ENCODE measurements at regions not wholly inside any gene's neighbourhood (a gene's known extent, or its start where the extent isn't known, plus 50 kb on each side); places are given as distances from the start of the nearest gene placed in this dataset.

DNA sequence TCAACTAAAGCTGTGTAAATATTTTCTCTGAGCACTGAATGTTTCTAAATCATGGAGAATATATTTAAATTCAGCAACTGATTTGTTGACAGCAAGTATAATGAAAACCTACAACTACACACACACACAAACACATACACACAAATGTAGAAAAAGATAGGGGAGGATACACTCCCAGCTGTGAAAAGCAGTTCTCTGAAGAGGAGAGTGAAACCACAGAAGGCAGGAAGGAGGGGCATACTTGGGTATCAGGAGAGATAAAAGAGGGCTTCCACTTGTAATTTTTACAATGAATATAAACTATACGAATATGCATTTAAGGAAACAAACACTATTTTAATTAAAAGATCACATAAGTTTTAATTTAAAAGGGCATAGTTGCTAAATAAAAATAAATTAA, 227.8 kb upstream of the SLC24A2 start:
- Histone ChIP-seq H3K27ac (ENCODE audit: low read depth, low read length) (no peak overlapping the region), H3K9me3 (ENCODE audit: low read length) (peaks cover 4% of the 10 kb centered on the region), H3K4me1 (ENCODE audit: insufficient read depth, low read length) (no peaks in the 10 kb centered on the region)

DNA sequence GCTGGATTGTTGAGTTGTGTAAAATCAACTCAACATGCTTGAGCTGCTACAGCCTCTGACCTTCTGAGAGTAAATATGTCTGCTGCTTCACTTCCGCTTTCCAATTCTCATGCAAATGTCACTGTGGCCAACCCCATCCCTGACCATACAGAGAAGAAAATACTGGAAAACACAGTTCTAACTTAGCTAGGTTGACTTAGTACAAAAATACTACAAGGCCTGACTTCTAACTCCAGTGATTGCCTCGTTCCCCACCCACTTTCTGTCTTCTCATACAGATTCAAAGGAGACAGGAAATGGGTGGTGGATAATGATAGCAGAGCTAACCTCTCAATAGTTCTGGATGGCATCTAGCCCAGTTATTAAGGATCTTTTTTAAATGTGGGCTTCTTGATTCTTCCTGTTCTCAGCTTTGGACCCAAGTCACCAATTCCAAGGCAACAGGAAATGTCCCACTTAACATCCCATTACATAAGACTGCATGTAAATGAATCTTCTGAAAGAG, 226.6 kb upstream of the SLC24A2 start:
- Histone ChIP-seq H3K4me1 (ENCODE audit: insufficient read depth, low read length) (no peaks in the 10 kb centered on the region), H3K9me3 (ENCODE audit: low read length) (peaks cover 5% of the 10 kb centered on the region), H3K27ac (ENCODE audit: low read depth, low read length) (no peak overlapping the region), H3K27me3 (ENCODE audit: control insufficient read depth in 1 of 2, insufficient read depth in 2 of 2, low read length in 2 of 2) (no peaks in the 10 kb centered on the region), H3K4me3 (ENCODE audit: low read depth in 1 of 2, low read length in 2 of 2) (no peak overlapping the region), H3K9ac (ENCODE audit: low read length) (no peak overlapping the region), H3K36me3 (ENCODE audit: insufficient read depth, low read length) (no peaks in the 10 kb centered on the region)

More for the DNA sequence above, 227.8 kb upstream of the SLC24A2 start:
- H3K27me3 ChIP-seq (ENCODE audit: control insufficient read depth in 1 of 2, insufficient read depth in 2 of 2, low read length in 2 of 2), result no peaks in the 10 kb centered on the region
- no peak overlapping the region for H3K4me3 ChIP-seq (ENCODE audit: low read depth in 1 of 2, low read length in 2 of 2)
- H3K9ac ChIP-seq (ENCODE audit: low read length), result no peak overlapping the region
- no peaks in the 10 kb centered on the region for H3K36me3 ChIP-seq (ENCODE audit: insufficient read depth, low read length)

DNA sequence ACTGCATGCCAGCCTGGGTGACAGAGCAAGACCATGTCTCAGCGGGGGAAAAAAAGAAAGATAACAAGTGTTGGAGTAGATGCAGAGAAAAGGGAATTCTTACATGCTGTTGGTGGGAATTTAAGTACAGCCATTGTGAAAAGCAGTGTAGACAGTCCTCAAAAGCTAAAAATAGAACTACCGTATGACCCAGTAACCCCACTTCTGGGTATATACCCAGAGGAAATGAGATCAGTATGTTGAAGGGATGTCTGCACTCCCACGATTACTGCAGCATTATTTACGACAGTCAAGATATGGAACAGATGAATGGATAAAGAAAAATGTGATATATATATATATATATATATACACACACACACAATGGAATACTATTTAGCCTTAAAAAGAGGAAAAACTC, 225.3 kb upstream of the SLC24A2 start:
- Histone ChIP-seq H3K9ac (ENCODE audit: low read length) (no peak overlapping the region), H3K9me3 (ENCODE audit: low read length) (peaks cover 5% of the 10 kb centered on the region), H3K4me1 (ENCODE audit: insufficient read depth, low read length) (no peaks in the 10 kb centered on the region), H3K36me3 (ENCODE audit: insufficient read depth, low read length) (no peaks in the 10 kb centered on the region), H3K4me3 (ENCODE audit: low read depth in 1 of 2, low read length in 2 of 2) (no peak overlapping the region), H3K27ac (ENCODE audit: low read depth, low read length) (no peak overlapping the region), H3K27me3 (ENCODE audit: control insufficient read depth in 1 of 2, insufficient read depth in 2 of 2, low read length in 2 of 2) (no peaks in the 10 kb centered on the region)

DNA sequence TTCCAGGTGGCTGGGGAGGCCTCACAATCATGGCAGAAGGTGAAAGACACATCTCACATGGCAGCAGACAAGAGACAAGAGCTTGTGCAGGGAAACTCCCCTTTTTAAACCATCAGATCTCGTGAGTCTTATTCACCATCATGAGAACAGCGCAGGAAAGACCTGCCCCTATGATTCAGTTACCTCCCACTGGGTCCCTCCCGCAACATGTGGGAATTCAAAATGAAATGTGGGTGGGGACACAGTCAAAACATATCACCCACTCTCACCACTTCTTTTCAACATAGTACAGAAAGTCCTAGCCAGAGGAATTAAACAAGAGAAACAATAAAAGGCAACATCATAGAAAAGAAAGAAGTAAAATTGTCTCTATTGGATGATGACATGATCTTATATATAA, 223.4 kb upstream of the SLC24A2 start:
- H3K36me3 ChIP-seq (ENCODE audit: insufficient read depth, low read length), result no peaks in the 10 kb centered on the region
- no peaks in the 10 kb centered on the region for H3K4me1 ChIP-seq (ENCODE audit: insufficient read depth, low read length)
- H3K9ac ChIP-seq (ENCODE audit: low read length), result no peak overlapping the region
- H3K4me3 ChIP-seq (ENCODE audit: low read depth in 1 of 2, low read length in 2 of 2), result no peak overlapping the region
- H3K9me3 ChIP-seq (ENCODE audit: low read length), result peaks cover 5% of the 10 kb centered on the region
- no peaks in the 10 kb centered on the region for H3K27me3 ChIP-seq (ENCODE audit: control insufficient read depth in 1 of 2, insufficient read depth in 2 of 2, low read length in 2 of 2)
- no peak overlapping the region for H3K27ac ChIP-seq (ENCODE audit: low read depth, low read length)

DNA sequence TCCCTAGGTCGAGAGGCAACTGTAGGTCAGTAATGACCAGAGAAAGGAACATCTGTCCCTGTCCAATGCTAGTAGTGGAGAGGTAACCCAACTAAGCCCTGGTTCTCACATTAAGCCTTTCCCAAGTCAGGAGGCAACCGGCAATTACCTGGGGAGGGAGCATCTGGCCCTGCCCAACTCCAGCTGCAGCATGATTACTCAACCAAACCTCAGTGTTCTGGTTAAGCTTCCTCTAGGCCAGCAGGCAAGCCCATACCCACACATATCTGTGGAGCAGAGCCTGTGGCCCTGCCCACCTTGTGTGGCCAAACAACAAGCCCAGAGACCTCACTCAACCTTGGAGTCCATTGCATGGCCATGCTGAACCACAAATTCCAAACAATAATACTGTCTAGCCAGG, 220.8 kb upstream of the SLC24A2 start:
- no peaks in the 10 kb centered on the region for H3K4me1 ChIP-seq (ENCODE audit: insufficient read depth, low read length)
- H3K9me3 ChIP-seq (ENCODE audit: low read length), result peaks cover 5% of the 10 kb centered on the region
- H3K9ac ChIP-seq (ENCODE audit: low read length), result no peak overlapping the region
- H3K4me3 ChIP-seq (ENCODE audit: low read depth in 1 of 2, low read length in 2 of 2), result no peak overlapping the region
- no peak overlapping the region for H3K27ac ChIP-seq (ENCODE audit: low read depth, low read length)
- H3K27me3 ChIP-seq (ENCODE audit: control insufficient read depth in 1 of 2, insufficient read depth in 2 of 2, low read length in 2 of 2), result no peaks in the 10 kb centered on the region
- H3K36me3 ChIP-seq (ENCODE audit: insufficient read depth, low read length), result no peaks in the 10 kb centered on the region

DNA sequence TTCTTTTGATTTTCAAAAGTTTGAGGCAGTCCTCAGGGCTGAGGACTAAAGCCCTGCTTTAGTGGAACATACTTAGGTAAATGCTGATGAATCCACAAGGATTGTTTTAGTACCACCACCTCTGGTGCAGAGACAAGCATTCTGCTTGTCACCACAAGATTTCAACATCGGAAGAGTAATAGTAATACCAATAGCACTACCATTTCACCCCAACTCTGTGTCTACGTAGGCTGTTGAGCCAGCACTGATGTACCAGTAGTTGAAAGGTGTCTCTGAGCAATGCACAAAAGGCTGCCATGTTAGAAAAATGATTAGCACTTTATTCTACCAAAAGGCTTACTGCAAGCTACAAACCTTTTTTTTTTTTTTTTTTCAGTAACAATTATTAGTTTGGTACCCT, 213.2 kb upstream of the SLC24A2 start:
- H3K9ac ChIP-seq (ENCODE audit: low read length), result no peak overlapping the region
- H3K4me3 ChIP-seq (ENCODE audit: low read depth in 1 of 2, low read length in 2 of 2), result no peak overlapping the region
- no peaks in the 10 kb centered on the region for H3K27me3 ChIP-seq (ENCODE audit: control insufficient read depth in 1 of 2, insufficient read depth in 2 of 2, low read length in 2 of 2)
- H3K9me3 ChIP-seq (ENCODE audit: low read length), result no peaks in the 10 kb centered on the region
- no peaks in the 10 kb centered on the region for H3K36me3 ChIP-seq (ENCODE audit: insufficient read depth, low read length)
- H3K27ac ChIP-seq (ENCODE audit: low read depth, low read length), result no peak overlapping the region
- H3K4me1 ChIP-seq (ENCODE audit: insufficient read depth, low read length), result no peaks in the 10 kb centered on the region

DNA sequence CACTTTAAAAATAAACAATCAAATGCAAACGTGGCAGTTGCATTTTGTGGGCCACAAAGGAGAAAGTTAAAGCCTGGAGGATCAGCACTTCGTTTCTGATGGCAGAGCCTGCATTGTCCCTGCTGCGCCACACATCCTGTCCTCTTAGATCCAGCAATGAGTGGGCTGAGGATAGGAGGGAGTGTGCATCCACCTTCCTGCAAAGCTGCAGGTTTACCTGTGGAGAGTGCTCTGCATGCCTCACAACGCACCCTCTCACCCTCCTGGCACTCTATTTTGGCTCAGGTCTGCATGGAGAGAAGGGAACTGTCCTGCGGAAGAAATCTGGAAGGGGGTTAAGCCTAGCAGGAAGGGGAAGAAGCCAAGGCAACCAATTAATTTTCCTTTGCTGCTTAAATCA, 212.2 kb upstream of the SLC24A2 start:
- H3K27ac ChIP-seq (ENCODE audit: low read depth, low read length), result no peak overlapping the region
- no peaks in the 10 kb centered on the region for H3K36me3 ChIP-seq (ENCODE audit: insufficient read depth, low read length)
- H3K4me1 ChIP-seq (ENCODE audit: insufficient read depth, low read length), result no peaks in the 10 kb centered on the region
- H3K9ac ChIP-seq (ENCODE audit: low read length), result no peak overlapping the region
- no peaks in the 10 kb centered on the region for H3K27me3 ChIP-seq (ENCODE audit: control insufficient read depth in 1 of 2, insufficient read depth in 2 of 2, low read length in 2 of 2)
- no peak overlapping the region for H3K4me3 ChIP-seq (ENCODE audit: low read depth in 1 of 2, low read length in 2 of 2)
- no peaks in the 10 kb centered on the region for H3K9me3 ChIP-seq (ENCODE audit: low read length)

DNA sequence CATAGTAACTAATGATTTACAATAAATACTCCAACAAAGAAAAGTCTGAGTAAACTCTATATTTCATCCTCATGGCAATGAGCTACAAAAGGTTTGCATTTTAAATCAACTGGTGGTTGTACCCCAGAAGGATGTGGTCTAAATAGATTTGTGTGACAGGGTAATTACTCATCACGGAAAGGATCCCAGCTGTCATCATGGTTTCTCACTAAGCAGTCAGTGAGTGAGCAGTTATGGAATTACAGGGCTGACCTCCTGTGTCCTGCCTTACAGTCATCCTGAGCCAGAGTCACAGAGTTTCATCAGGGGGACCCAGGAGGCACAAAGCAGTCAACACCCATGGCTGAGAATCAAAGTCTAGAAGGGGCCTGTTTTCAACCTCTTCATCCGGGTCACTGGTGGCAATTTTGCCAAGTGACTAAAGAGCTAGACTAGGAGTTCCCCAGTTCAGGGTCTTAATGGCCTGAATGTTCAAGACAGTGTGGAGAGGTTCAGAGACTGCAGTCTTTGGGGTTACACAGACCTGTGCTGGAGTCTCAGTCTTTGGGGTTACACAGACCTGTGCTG, 210.7 kb upstream of the SLC24A2 start:
- no peaks in the 10 kb centered on the region for H3K4me1 ChIP-seq (ENCODE audit: insufficient read depth, low read length)
- no peak overlapping the region for H3K9ac ChIP-seq (ENCODE audit: low read length)
- H3K4me3 ChIP-seq (ENCODE audit: low read depth in 1 of 2, low read length in 2 of 2), result no peak overlapping the region
- H3K27me3 ChIP-seq (ENCODE audit: control insufficient read depth in 1 of 2, insufficient read depth in 2 of 2, low read length in 2 of 2), result no peaks in the 10 kb centered on the region
- H3K9me3 ChIP-seq (ENCODE audit: low read length), result no peaks in the 10 kb centered on the region
- no peaks in the 10 kb centered on the region for H3K36me3 ChIP-seq (ENCODE audit: insufficient read depth, low read length)
- no peak overlapping the region for H3K27ac ChIP-seq (ENCODE audit: low read depth, low read length)

DNA sequence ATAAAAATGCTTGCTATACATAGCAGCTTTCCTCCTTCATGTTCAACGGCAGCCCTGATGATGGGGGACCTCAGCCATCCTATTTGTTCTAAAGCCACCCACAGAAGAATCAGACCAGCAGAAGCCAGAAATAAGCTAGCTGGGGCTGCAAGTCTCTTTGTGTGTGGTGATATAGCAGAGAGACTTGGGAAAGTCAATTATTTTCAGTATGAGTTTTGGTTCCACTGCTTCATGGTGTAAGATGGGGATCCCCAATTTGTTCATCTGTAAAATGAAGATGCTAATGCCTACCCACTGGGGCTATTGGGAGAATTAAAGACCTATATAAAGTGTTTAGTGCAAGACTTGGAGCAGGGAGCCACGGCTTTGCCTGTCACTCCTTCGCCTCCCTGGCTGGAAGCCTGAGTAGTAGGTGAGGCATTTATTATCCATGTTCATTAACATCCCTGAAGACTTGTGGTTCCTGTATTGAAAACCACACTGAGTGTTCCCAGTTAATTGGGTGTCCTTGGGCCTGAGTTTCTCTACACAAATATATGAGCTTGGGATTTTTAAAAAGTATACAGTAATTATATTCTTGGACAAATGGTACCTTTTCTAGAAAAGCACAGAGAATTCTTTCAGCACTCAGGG, 210.1 kb upstream of the SLC24A2 start:
- H3K9ac ChIP-seq (ENCODE audit: low read length), result no peak overlapping the region
- no peaks in the 10 kb centered on the region for H3K4me1 ChIP-seq (ENCODE audit: insufficient read depth, low read length)
- no peaks in the 10 kb centered on the region for H3K9me3 ChIP-seq (ENCODE audit: low read length)
- no peak overlapping the region for H3K27ac ChIP-seq (ENCODE audit: low read depth, low read length)
- H3K36me3 ChIP-seq (ENCODE audit: insufficient read depth, low read length), result no peaks in the 10 kb centered on the region
- no peaks in the 10 kb centered on the region for H3K27me3 ChIP-seq (ENCODE audit: control insufficient read depth in 1 of 2, insufficient read depth in 2 of 2, low read length in 2 of 2)
- H3K4me3 ChIP-seq (ENCODE audit: low read depth in 1 of 2, low read length in 2 of 2), result no peak overlapping the region

DNA sequence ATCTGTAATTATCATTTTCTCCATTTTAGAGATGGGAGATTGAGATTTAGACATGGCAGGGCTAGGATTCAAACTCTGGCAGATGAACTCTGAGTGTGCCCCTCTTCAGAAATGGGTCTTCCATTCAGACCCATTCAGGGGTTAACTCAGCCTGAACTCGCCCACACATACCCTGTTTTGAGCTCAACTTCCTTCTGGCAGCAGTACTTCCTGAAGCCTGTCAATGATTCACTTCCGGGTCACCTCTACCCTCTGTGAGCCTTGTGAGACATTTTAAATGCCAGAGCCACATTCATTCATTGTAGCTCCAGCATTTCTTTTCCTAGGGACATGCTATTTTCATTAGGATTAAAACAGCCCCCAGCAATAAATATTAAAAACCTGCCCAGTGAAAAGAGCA, 209.3 kb upstream of the SLC24A2 start:
- no peaks in the 10 kb centered on the region for H3K9me3 ChIP-seq (ENCODE audit: low read length)
- H3K4me3 ChIP-seq (ENCODE audit: low read depth in 1 of 2, low read length in 2 of 2), result no peak overlapping the region
- H3K27ac ChIP-seq (ENCODE audit: low read depth, low read length), result no peak overlapping the region
- H3K4me1 ChIP-seq (ENCODE audit: insufficient read depth, low read length), result no peaks in the 10 kb centered on the region
- no peaks in the 10 kb centered on the region for H3K36me3 ChIP-seq (ENCODE audit: insufficient read depth, low read length)
- H3K27me3 ChIP-seq (ENCODE audit: control insufficient read depth in 1 of 2, insufficient read depth in 2 of 2, low read length in 2 of 2), result no peaks in the 10 kb centered on the region
- H3K9ac ChIP-seq (ENCODE audit: low read length), result no peak overlapping the region

DNA sequence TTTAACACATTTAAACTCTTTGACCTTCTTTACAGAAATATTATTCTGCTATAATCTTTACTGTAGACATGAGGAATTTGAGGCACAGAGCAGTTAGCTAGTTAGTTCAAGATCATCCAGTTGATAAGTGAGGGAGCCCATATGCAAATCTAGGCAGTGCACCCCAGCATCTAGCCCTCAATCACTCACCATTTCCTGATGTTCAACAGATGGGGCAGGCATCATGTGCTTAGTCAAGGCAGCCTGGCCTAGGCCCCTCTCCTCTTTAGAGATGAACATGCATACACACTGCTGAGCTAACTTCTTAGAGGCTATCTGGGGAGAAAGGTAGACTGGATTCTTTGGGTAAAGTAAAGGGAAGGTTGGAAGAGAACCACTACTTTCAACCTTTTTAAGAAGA, 206.8 kb upstream of the SLC24A2 start:
- Histone ChIP-seq H3K9me3 (ENCODE audit: low read length) (no peaks in the 10 kb centered on the region), H3K27me3 (ENCODE audit: control insufficient read depth in 1 of 2, insufficient read depth in 2 of 2, low read length in 2 of 2) (no peaks in the 10 kb centered on the region), H3K4me3 (ENCODE audit: low read depth in 1 of 2, low read length in 2 of 2) (no peak overlapping the region), H3K36me3 (ENCODE audit: insufficient read depth, low read length) (no peaks in the 10 kb centered on the region), H3K27ac (ENCODE audit: low read depth, low read length) (no peak overlapping the region), H3K4me1 (ENCODE audit: insufficient read depth, low read length) (no peaks in the 10 kb centered on the region), H3K9ac (ENCODE audit: low read length) (no peak overlapping the region)

DNA sequence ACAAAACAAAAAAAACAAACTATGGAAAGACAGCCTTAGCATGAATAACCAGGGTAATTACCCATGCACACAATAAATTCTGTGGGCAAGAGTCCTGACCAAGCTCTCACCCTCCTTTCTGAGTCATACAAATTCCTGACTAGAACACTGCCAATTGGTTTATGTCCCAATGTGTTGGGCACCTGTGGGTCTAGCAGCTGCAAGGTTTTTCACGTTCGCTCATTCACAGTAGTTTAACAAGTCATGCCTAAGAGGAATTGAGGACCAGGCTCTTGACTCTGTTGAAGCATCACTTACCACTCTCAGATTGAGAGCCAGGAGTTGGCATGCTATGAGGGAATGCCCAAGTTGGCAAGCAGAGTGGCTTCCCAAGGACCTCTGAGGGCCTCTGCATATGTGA, 205.5 kb upstream of the SLC24A2 start:
- H3K9me3 ChIP-seq (ENCODE audit: low read length), result no peaks in the 10 kb centered on the region
- no peaks in the 10 kb centered on the region for H3K27me3 ChIP-seq (ENCODE audit: control insufficient read depth in 1 of 2, insufficient read depth in 2 of 2, low read length in 2 of 2)
- H3K4me1 ChIP-seq (ENCODE audit: insufficient read depth, low read length), result no peaks in the 10 kb centered on the region
- H3K9ac ChIP-seq (ENCODE audit: low read length), result no peak overlapping the region
- H3K27ac ChIP-seq (ENCODE audit: low read depth, low read length), result no peak overlapping the region
- H3K4me3 ChIP-seq (ENCODE audit: low read depth in 1 of 2, low read length in 2 of 2), result no peak overlapping the region
- no peaks in the 10 kb centered on the region for H3K36me3 ChIP-seq (ENCODE audit: insufficient read depth, low read length)
